ENCODE measurements at regions not wholly inside any gene's neighbourhood (a gene's known extent, or its start where the extent isn't known, plus 50 kb on each side); places are given as distances from the start of the nearest gene placed in this dataset.

DNA sequence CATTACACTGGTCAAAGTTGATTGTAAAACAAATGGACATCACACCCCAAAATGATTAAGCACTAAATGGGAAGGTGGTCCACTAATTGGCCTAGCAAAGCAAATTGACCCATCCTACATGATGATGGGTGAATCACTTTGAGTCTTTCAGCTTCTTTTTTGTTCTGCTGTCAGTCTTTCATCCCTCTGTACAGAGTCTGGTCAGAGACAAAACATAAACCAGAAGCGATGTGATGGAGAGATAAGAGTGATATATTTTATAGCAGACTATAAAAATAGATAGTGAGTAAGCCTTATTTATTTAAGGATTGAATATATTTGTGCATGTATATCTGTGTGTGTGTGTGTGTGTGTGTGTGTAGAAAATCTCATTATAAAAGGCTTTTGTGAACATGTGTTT is 618.4 kb upstream of the SOX9 start:
- TF ChIP-seq, protein P1, sequence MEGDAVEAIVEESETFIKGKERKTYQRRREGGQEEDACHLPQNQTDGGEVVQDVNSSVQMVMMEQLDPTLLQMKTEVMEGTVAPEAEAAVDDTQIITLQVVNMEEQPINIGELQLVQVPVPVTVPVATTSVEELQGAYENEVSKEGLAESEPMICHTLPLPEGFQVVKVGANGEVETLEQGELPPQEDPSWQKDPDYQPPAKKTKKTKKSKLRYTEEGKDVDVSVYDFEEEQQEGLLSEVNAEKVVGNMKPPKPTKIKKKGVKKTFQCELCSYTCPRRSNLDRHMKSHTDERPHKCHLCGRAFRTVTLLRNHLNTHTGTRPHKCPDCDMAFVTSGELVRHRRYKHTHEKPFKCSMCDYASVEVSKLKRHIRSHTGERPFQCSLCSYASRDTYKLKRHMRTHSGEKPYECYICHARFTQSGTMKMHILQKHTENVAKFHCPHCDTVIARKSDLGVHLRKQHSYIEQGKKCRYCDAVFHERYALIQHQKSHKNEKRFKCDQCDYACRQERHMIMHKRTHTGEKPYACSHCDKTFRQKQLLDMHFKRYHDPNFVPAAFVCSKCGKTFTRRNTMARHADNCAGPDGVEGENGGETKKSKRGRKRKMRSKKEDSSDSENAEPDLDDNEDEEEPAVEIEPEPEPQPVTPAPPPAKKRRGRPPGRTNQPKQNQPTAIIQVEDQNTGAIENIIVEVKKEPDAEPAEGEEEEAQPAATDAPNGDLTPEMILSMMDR (IDR thresholded peaks at IDR 0.05; ENCODE audit: insufficient read depth, low read length, poor library complexity, severe bottlenecking) = no peak
- no peak for TF ChIP-seq EZH2phosphoT487 (conservative IDR thresholded peaks at IDR 0.05; ENCODE audit: low read length)
